Panc1 (cell line): ENCODE measurements at regions not wholly inside any gene's neighbourhood (a gene's known extent, or its start where the extent isn't known, plus 50 kb on each side); places are given as distances from the start of the nearest gene placed in this dataset.

ENCODE experiments used
- ATAC-seq: fragments of 200-7000 bp; cut with Tn5 transposase; 2 replicates; pipeline ENCODE4 v1.9.1; 2020; ENCODE audit warnings: mild to moderate bottlenecking, moderate library complexity
- BruUV-seq: library from RNA; stranded (reverse); fragments of 400-500 nt; replicated peaks from 2 replicates; lab custom pipeline; 2021; lab: Mats Ljungman, UMichigan
- CTCF ChIA-PET: fragments of 300-600 bp; sonication (Branson Sonifier 250); formaldehyde crosslinking; loops from one replicate; lab custom pipeline; 2022; ENCODE audit warnings: antibody characterized with exemption; lab: Charles Lee
- POLR2A ChIA-PET: fragments of 300-600 bp; sonication (Branson Sonifier 250); formaldehyde crosslinking; loops from one replicate; lab custom pipeline; 2022; ENCODE audit warnings: antibody characterized with exemption; lab: Charles Lee
- DNase-seq: peaks from one replicate; pipeline ENCODE4 v3.0.0-alpha.2; 2010; ENCODE audit warnings: low read depth, low spot score
- H3K27ac ChIP-seq: 2 replicates; pipeline ENCODE4 v1.5.1; 2011; ENCODE audit warnings: mild to moderate bottlenecking, low read length, inconsistent platforms
- H3K27me3 ChIP-seq: fragments of 200-500 bp; sonication (Bioruptor generic); 2 replicates; pipeline ENCODE4 v1.6.0; 2014; ENCODE audit warnings: low read length, inconsistent platforms; ENCODE audit not compliant: control insufficient read depth, insufficient read depth
- H3K36me3 ChIP-seq: fragments of 200-500 bp; sonication (Bioruptor generic); 2 replicates; pipeline ENCODE4 v1.5.1; 2014; ENCODE audit warnings: inconsistent platforms, mild to moderate bottlenecking, low read length, moderate library complexity; ENCODE audit not compliant: control insufficient read depth, insufficient read depth
- H3K4me1 ChIP-seq: 2 replicates; pipeline ENCODE4 v1.5.1; 2011; ENCODE audit warnings: inconsistent platforms, mild to moderate bottlenecking, low read length, moderate library complexity; ENCODE audit not compliant: control insufficient read depth, insufficient read depth
- H3K4me3 ChIP-seq, 2 experiments: 2 replicates each; pipeline ENCODE4 v1.5.1; 2011 to 2012; ENCODE audit warnings: low read depth in 2 of 2, low read length in 2 of 2, mild to moderate bottlenecking in 2 of 2, inconsistent platforms in 1 of 2, moderate library complexity in 1 of 2
- H3K9me3 ChIP-seq: fragments of 200-500 bp; sonication (Bioruptor generic); 2 replicates; pipeline ENCODE4 v1.5.1; 2014; ENCODE audit warnings: low read depth, mild to moderate bottlenecking, inconsistent platforms, low read length, moderate library complexity; ENCODE audit not compliant: control insufficient read depth, insufficient read depth
- POLR2AphosphoS5 ChIP-seq: IDR thresholded peaks from 2 replicates; pipeline ENCODE4 v1.6.1; 2012; ENCODE audit warnings: mild to moderate bottlenecking, low read depth, low read length, moderate library complexity
- SIN3A ChIP-seq: IDR thresholded peaks from 2 replicates; pipeline ENCODE4 v1.6.1; 2012; ENCODE audit warnings: low read depth, mild to moderate bottlenecking, low read length, moderate library complexity, borderline replicate concordance; ENCODE audit not compliant: insufficient read depth
- TCF7L2 ChIP-seq: IDR thresholded peaks from 2 replicates; pipeline ENCODE4 v1.6.1; 2011; ENCODE audit warnings: mild to moderate bottlenecking, low read depth, low read length, inconsistent platforms
- in situ Hi-C: cut with HindIII; loops from 2 replicates; pipeline ENCODE4 v1.10.0; 2016; ENCODE audit warnings: low sequenced_read_pairs, low pct_unique_long_range_greater_than_20kb
- intact Hi-C: fragments of 100-400 bp; cut with micrococcal nuclease; formaldehyde crosslinking; loops from one replicate; pipeline ENCODE4 v1.10.0; 2022; ENCODE audit not compliant: unreplicated experiment
- TF ChIP-seq, protein P1 (sequence below), 2 experiments: IDR thresholded peaks; 2 replicates each; pipeline ENCODE4 v1.6.1; 2011 to 2012; ENCODE audit warnings: low read depth in 2 of 2, control low read depth in 1 of 2, low read length in 1 of 2, mild to moderate bottlenecking in 1 of 2, moderate library complexity in 1 of 2; ENCODE audit not compliant: insufficient read depth in 1 of 2
- TF ChIP-seq, protein P2 (sequence below): fragments of 450-650 bp; IDR thresholded peaks from 2 replicates; pipeline ENCODE4 v1.5.1; 2017; ENCODE audit warnings: mild to moderate bottlenecking

DNA sequence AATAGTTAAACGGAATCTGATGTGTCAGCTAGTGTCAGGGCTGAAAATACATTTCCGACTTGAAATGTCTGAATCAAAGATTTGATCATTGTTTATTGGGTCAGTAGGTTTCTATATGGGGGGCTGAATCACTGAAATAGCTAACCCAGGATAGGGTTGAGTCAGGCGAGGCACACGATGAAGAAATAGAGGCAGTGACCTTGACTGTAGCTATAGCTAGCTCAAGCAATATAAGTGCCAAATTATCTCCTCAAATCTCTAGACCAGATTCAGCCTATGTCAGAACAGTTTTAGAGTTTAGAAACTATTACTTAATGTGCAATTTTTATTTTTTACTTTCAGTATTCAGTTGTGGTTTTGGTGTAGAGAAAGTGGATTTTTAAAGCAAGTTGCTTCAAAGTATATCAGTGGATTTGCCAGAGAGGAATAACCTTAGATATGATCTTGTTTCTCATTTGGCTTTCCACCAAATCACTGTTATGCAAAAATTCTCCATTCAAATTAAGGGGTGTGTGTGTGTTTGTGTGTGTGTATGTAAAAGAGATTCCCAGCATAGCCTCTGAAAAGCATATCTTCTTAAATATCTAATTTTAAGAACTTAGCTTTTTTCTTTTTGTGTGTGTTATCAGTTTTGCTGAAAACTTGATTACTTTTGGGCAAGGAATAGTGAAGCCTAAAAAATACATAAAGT, 100.3 kb upstream of the RPL34 start:
- no TSS peak for BruUV-seq
- Histone ChIP-seq H3K27me3 (no peaks in the 10 kb centered on the region), H3K9me3 (no peaks in the 10 kb centered on the region), H3K4me1 (no peaks in the 10 kb centered on the region), H3K4me3 (no peak overlapping the region), H3K27ac (no peak overlapping the region), H3K36me3 (no peaks in the 10 kb centered on the region)
- no peak for ATAC-seq
- TF ChIP-seq POLR2AphosphoS5 (no peak), SIN3A (no peak), TCF7L2 (no peak)
- TF ChIP-seq, protein P1, sequence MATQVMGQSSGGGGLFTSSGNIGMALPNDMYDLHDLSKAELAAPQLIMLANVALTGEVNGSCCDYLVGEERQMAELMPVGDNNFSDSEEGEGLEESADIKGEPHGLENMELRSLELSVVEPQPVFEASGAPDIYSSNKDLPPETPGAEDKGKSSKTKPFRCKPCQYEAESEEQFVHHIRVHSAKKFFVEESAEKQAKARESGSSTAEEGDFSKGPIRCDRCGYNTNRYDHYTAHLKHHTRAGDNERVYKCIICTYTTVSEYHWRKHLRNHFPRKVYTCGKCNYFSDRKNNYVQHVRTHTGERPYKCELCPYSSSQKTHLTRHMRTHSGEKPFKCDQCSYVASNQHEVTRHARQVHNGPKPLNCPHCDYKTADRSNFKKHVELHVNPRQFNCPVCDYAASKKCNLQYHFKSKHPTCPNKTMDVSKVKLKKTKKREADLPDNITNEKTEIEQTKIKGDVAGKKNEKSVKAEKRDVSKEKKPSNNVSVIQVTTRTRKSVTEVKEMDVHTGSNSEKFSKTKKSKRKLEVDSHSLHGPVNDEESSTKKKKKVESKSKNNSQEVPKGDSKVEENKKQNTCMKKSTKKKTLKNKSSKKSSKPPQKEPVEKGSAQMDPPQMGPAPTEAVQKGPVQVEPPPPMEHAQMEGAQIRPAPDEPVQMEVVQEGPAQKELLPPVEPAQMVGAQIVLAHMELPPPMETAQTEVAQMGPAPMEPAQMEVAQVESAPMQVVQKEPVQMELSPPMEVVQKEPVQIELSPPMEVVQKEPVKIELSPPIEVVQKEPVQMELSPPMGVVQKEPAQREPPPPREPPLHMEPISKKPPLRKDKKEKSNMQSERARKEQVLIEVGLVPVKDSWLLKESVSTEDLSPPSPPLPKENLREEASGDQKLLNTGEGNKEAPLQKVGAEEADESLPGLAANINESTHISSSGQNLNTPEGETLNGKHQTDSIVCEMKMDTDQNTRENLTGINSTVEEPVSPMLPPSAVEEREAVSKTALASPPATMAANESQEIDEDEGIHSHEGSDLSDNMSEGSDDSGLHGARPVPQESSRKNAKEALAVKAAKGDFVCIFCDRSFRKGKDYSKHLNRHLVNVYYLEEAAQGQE (IDR thresholded peaks at IDR 0.05; ENCODE audit: insufficient read depth in 1 of 2, low read depth in 2 of 2, low read length in 1 of 2) = no peak
- TF ChIP-seq, protein P2, sequence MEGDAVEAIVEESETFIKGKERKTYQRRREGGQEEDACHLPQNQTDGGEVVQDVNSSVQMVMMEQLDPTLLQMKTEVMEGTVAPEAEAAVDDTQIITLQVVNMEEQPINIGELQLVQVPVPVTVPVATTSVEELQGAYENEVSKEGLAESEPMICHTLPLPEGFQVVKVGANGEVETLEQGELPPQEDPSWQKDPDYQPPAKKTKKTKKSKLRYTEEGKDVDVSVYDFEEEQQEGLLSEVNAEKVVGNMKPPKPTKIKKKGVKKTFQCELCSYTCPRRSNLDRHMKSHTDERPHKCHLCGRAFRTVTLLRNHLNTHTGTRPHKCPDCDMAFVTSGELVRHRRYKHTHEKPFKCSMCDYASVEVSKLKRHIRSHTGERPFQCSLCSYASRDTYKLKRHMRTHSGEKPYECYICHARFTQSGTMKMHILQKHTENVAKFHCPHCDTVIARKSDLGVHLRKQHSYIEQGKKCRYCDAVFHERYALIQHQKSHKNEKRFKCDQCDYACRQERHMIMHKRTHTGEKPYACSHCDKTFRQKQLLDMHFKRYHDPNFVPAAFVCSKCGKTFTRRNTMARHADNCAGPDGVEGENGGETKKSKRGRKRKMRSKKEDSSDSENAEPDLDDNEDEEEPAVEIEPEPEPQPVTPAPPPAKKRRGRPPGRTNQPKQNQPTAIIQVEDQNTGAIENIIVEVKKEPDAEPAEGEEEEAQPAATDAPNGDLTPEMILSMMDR = no peak
- POLR2A ChIA-PET = no interaction called here
- in situ Hi-C loops (no loop called here), intact Hi-C loops (no loop called here)
- DNase-seq = no peak
- CTCF ChIA-PET = no interaction called here

DNA sequence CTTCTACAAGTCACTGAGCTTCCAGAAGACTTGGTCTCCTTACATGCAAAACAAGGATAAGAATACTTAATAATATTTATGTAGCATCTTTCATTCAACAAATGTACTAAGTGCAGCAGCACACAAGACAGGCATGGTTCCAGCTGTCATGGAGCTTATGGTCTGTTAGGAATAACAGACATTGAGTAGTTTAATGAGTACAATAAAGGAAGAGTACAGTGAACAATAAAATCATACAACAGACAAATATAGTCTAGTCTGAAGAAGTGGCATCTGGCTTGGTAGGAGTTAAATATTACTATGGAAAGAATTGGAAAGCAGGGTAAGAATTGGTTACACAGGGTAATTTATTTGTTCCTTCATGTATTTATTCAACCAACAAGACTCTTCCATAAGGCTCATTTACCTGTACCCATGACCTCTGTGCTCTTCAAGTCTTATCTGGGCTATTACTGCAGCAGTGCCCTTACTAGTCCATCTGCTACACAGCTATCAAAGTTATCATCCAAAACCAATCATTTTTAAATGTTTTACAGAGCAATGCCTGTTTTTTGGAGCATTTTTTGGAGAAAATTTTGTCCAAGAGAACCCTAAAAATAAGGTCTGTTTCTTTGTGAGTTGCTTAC, 101.1 kb upstream of the RPL34 start:
- ChIA-PET CTCF (no interaction called here), POLR2A (no interaction called here)
- intact Hi-C loops = no loop called here
- H3K4me3 ChIP-seq = no peak overlapping the region
- TF ChIP-seq, protein P2 = no peak
- TF ChIP-seq, protein P1 (IDR thresholded peaks at IDR 0.05; ENCODE audit: insufficient read depth in 1 of 2, low read depth in 2 of 2, low read length in 1 of 2) = no peak
- TF ChIP-seq POLR2AphosphoS5 (no peak), TCF7L2 (no peak), SIN3A (no peak)
- DNase-seq (no peak), ATAC-seq (no peak)
- H3K27ac ChIP-seq = no peak overlapping the region
- H3K9me3 ChIP-seq = no peaks in the 10 kb centered on the region
- no TSS peak for BruUV-seq
- H3K27me3 ChIP-seq = no peaks in the 10 kb centered on the region
- in situ Hi-C loops = no loop called here
- no peaks in the 10 kb centered on the region for H3K4me1 ChIP-seq
- no peaks in the 10 kb centered on the region for H3K36me3 ChIP-seq
